Esophagus muscularis mucosa (tissue), 4 donors: ENCODE measurements at regions not wholly inside any gene's neighbourhood (a gene's known extent, or its start where the extent isn't known, plus 50 kb on each side); places are given as distances from the start of the nearest gene placed in this dataset.

ENCODE experiments used
- DNase-seq: peaks from one replicate; pipeline ENCODE4 v3.0.0-alpha.2; 2017; ENCODE audit errors: extremely low spot score
- H3K27ac ChIP-seq, 4 donors: fragments of 200-600 bp; sonication (generic); replicated peaks in 1 of 4; 1 replicate in 3 of 4; 2 replicates in 1 of 4; pipeline ENCODE4 v1.5.1; 2016 to 2019; ENCODE audit warnings: mild to moderate bottlenecking in 1 of 4
- H3K27me3 ChIP-seq, 4 donors: fragments of 200-600 bp; sonication (generic); one replicate each; pipeline versions ENCODE4 v1.5.1 to v1.6.0; 2016 to 2019
- H3K36me3 ChIP-seq, 4 donors: fragments of 200-600 bp; sonication (generic); one replicate each; pipeline ENCODE4 v1.5.1; 2016 to 2019
- H3K4me1 ChIP-seq, 4 donors: fragments of 200-600 bp; sonication (generic); one replicate each; pipeline ENCODE4 v1.5.1; 2016 to 2019
- H3K4me3 ChIP-seq, 4 donors: fragments of 200-600 bp; sonication (generic); 1 replicate in 2 of 4; 2 replicates in 2 of 4; pipeline ENCODE4 v1.5.1; 2016 to 2019; ENCODE audit warnings: mild to moderate bottlenecking in 4 of 4, moderate library complexity in 1 of 4
- H3K9me3 ChIP-seq, 4 donors: fragments of 200-600 bp; sonication (generic); 1 replicate in 3 of 4; 2 replicates in 1 of 4; pipeline ENCODE4 v1.5.1; 2016 to 2019
- EP300 ChIP-seq: sonication (generic); formaldehyde crosslinking; IDR thresholded peaks from one replicate; pipeline ENCODE4 v1.6.1; 2017; ENCODE audit warnings: antibody characterized with exemption
- POLR2A ChIP-seq: fragments of 450-650 bp; IDR thresholded peaks from one replicate; pipeline ENCODE4 v1.6.1; 2017; ENCODE audit warnings: antibody characterized with exemption, moderate library complexity, mild to moderate bottlenecking, low read depth
- POLR2AphosphoS5 ChIP-seq, 2 donors: sonication (generic); formaldehyde crosslinking; IDR thresholded peaks; one replicate each; pipeline ENCODE4 v1.6.1; 2017; ENCODE audit warnings: antibody characterized with exemption in 2 of 2
- WGBS: methylation state at CpG from one replicate; pipeline ENCODE4 v1.1.5; 2018; 5-methylcytosine and 5-hydroxymethylcytosine counted together
- intact Hi-C: fragments of 100-400 bp; cut with DNase I; formaldehyde crosslinking; loops from one replicate; pipeline ENCODE4 v1.15.1; 2023
- TF ChIP-seq, protein P1 (sequence below), 3 experiments: fragments of 200-600 bp in 2 of 3; fragments of 450-650 bp in 1 of 3; sonication (generic) in 2 of 3; IDR thresholded peaks; one replicate each; pipeline ENCODE4 v1.5.1; 2017 to 2019; ENCODE audit warnings: antibody characterized with exemption in 3 of 3, mild to moderate bottlenecking in 2 of 3, moderate library complexity in 1 of 3

DNA sequence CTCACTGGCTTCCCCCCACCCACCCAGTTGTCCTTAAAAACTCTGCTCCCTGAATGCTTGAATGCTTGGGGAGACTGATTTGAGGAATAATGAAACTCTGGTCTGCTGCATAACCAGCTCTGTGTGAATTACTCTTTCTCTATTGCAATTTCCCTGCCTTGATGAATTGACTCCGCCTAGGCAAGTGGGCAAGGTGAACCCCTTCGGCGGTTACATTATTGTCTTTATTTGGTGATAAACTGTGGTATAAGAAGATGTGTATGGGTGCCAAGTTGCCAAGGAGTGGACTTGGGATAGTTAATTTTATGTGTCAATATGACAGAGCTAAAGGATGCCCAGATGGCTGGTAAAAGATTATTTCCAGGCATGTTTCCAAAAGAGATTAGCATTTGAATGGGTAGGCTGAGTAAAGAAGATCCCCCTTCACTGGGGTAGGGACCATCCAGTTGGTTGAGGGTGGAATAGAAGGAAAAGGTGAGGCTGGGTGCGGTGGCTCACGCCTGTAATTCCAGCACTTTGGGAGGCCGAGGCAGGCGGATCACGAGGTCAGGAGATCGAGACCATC is 98.5 kb upstream of the HAAO start:
- DNase-seq, result no peak
- Histone ChIP-seq H3K4me1 (peaks cover 0 to 6% (median 0%) of the 10 kb centered on the region in 4 donors), H3K36me3 (no peaks in the 10 kb centered on the region), H3K27me3 (no peaks in the 10 kb centered on the region), H3K9me3 (peaks cover 0 to 5% (median 0%) of the 10 kb centered on the region in 4 donors), H3K27ac (no peak overlapping the region), H3K4me3 (no peak overlapping the region)
- intact Hi-C loops, result no loop called here
- WGBS, result 97% methylated on average over 9 of the region's 9 CpGs
- no peak for TF ChIP-seq POLR2AphosphoS5 (IDR thresholded peaks at IDR 0.05)
- TF ChIP-seq, protein P1, sequence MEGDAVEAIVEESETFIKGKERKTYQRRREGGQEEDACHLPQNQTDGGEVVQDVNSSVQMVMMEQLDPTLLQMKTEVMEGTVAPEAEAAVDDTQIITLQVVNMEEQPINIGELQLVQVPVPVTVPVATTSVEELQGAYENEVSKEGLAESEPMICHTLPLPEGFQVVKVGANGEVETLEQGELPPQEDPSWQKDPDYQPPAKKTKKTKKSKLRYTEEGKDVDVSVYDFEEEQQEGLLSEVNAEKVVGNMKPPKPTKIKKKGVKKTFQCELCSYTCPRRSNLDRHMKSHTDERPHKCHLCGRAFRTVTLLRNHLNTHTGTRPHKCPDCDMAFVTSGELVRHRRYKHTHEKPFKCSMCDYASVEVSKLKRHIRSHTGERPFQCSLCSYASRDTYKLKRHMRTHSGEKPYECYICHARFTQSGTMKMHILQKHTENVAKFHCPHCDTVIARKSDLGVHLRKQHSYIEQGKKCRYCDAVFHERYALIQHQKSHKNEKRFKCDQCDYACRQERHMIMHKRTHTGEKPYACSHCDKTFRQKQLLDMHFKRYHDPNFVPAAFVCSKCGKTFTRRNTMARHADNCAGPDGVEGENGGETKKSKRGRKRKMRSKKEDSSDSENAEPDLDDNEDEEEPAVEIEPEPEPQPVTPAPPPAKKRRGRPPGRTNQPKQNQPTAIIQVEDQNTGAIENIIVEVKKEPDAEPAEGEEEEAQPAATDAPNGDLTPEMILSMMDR (IDR thresholded peaks at IDR 0.05), result no peak
- no peak for TF ChIP-seq EP300
- no peak for TF ChIP-seq POLR2A

DNA sequence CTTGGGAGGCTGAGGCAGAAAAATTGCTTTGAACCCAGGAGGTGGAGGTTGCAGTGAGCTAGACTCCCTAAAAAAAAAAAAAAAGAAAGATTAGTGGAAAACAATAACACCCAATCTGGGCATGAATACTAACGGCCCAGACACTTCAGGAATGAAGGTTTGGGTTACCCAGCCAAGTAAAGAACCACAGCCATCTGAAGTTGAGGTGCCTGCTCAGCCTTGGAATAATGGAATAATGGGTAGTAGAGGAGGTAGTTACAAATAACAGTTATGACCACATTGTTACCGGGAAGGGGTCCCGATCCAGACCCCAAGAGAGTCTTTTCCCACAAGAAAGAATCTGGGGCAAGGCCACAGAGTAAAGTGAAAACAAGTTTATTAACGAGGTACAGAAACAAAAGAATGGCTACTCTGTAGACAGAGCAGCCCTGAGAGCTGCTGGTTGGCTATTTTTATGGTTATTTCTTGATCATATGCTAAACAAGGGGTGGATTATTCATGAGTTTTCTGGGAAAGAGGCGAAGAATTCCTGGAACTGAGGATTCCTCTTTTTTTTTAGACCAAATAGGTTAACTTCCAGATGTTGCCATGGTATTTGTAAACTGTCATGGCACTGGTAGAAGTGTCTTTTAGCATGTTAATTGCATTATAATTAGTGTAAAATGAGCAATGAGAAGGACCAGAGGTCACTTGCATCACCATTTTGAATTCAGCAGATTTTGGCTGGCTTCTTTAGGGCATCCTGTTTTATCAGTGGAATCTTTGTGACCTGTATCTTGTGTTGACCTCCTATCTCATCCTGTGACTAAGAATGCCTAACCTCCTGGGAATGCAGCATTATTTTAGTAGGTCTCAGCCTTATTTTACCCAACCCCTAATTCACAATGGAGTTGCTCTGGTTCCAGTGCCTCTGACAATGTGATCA is 96.2 kb upstream of the HAAO start:
- Histone ChIP-seq H3K4me3 (no peak overlapping the region), H3K27me3 (no peaks in the 10 kb centered on the region), H3K36me3 (no peaks in the 10 kb centered on the region), H3K4me1 (peaks cover 0 to 6% (median 0%) of the 10 kb centered on the region in 4 donors), H3K27ac (no peak overlapping the region), H3K9me3 (peaks cover 0 to 5% (median 0%) of the 10 kb centered on the region in 4 donors)
- DNase-seq, result no peak
- intact Hi-C loops, result no loop called here
- TF ChIP-seq POLR2A (no peak), POLR2AphosphoS5 (IDR thresholded peaks at IDR 0.05) (no peak), EP300 (no peak)
- TF ChIP-seq, protein P1 (IDR thresholded peaks at IDR 0.05), result no peak
- 84% methylated on average over 5 of the region's 5 CpGs for WGBS

DNA sequence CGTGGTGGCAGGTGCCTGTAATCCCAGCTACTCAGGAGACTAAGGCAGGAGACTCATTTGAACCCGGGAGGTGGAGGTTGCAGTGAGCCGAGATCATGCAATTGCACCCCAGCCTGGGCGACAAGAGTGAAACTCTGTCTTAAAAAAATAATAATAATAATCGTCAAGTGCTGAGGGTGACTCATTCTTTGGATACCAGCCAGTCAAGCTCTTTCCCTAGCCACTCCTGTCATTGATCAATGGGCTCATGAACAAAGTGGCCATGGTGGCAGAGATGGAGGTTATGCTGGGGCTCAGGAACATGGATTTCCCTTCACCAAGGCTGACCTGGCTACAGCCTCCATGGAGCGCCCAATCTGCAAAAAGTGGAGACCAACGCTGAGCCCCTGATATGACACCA is 94.5 kb upstream of the HAAO start:
- 77% methylated on average over 7 of the region's 7 CpGs for WGBS
- TF ChIP-seq POLR2AphosphoS5 (IDR thresholded peaks at IDR 0.05), result no peak
- TF ChIP-seq, protein P1 (IDR thresholded peaks at IDR 0.05), result no peak
- TF ChIP-seq EP300, result no peak
- TF ChIP-seq POLR2A, result no peak
- no peak overlapping the region for H3K27ac ChIP-seq
- no peak for DNase-seq
- no peak overlapping the region for H3K4me3 ChIP-seq
- intact Hi-C loops, result no loop called here
- H3K4me1 ChIP-seq, result peaks cover 0 to 6% (median 0%) of the 10 kb centered on the region in 4 donors
- no peaks in the 10 kb centered on the region for H3K36me3 ChIP-seq
- H3K27me3 ChIP-seq, result no peaks in the 10 kb centered on the region
- H3K9me3 ChIP-seq, result peaks cover 0 to 5% (median 0%) of the 10 kb centered on the region in 4 donors

DNA sequence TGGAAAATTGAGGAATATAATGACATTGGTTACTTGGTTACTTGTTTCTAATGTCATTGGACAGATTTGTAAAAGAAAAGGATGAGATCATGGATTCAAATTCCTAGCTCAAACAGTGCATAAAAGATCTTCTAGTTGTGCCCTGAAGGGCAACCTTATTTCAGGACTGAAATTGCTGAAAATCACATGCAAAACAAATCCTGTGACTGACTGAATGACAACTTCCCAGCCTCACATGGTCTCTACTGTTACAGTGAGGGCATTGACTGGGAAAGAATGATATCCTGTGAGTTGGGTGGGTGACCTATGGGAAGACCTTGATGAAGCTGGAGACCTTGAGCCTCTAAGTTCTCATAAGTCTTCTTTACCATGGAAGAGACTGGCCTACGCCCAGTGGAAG is 90.4 kb upstream of the HAAO start:
- intact Hi-C loops, result no loop called here
- no peaks in the 10 kb centered on the region for H3K36me3 ChIP-seq
- WGBS, result 89% methylated on average over 1 of the region's 1 CpG
- TF ChIP-seq EP300 (no peak), POLR2AphosphoS5 (IDR thresholded peaks at IDR 0.05) (no peak), POLR2A (no peak)
- TF ChIP-seq, protein P1 (IDR thresholded peaks at IDR 0.05), result no peak
- H3K4me1 ChIP-seq, result peaks cover 37 to 40% (median 37%) of the 10 kb centered on the region in 4 donors
- H3K9me3 ChIP-seq, result no peaks in the 10 kb centered on the region
- H3K27ac ChIP-seq, result no peak overlapping the region
- no peak overlapping the region for H3K4me3 ChIP-seq
- no peaks in the 10 kb centered on the region for H3K27me3 ChIP-seq
- no peak for DNase-seq
